Umbilical cord (tissue), 1 donor: ENCODE measurements at regions not wholly inside any gene's neighbourhood (a gene's known extent, or its start where the extent isn't known, plus 50 kb on each side); places are given as distances from the start of the nearest gene placed in this dataset.
"Not testable (repeated sequence)": the region's sequence is repeated elsewhere in the genome, so short reads cannot be mapped to it uniquely, and the experiment has no call there.

Experiments used
- DNase-seq: peaks from one replicate; pipeline ENCODE4 v3.0.0-alpha.2; 2015; ENCODE audit warnings: low spot score

- DNase-seq, result no peak
These were observed 933.5 kb upstream of the SOX9 start for GRCh38 chr17:71187145-71187878.

- peak; percentile 14 for DNase-seq
These were observed 931.9 kb upstream of the SOX9 start for GRCh38 chr17:71188811-71189492.

- no peak for DNase-seq
These were observed 931.4 kb upstream of the SOX9 start for GRCh38 chr17:71189493-71189831.

- no peak for DNase-seq
These were observed 928.7 kb upstream of the SOX9 start for GRCh38 chr17:71192039-71192555.

- DNase-seq, result no peak
These were observed 928.0 kb upstream of the SOX9 start for GRCh38 chr17:71192848-71193247.

- DNase-seq, result no peak
These were observed 920.2 kb upstream of the SOX9 start for GRCh38 chr17:71200597-71200996.

- DNase-seq, result no peak
These were observed 919.2 kb upstream of the SOX9 start for GRCh38 chr17:71201639-71202038.

- DNase-seq, result no peak
These were observed 918.4 kb upstream of the SOX9 start for GRCh38 chr17:71202449-71202848.

GRCh38 chr17:71203953-71204352 lies 916.9 kb upstream of the SOX9 start:
- no peak for DNase-seq

- DNase-seq, result not testable (repeated sequence)
These were observed 914.9 kb upstream of the SOX9 start for GRCh38 chr17:71205951-71206350.

- DNase-seq, result no peak
These were observed 912.6 kb upstream of the SOX9 start for GRCh38 chr17:71208111-71208704.

- DNase-seq, result no peak
These were observed 906.9 kb upstream of the SOX9 start for GRCh38 chr17:71213936-71214335.

GRCh38 chr17:71217769-71218168 lies 903.1 kb upstream of the SOX9 start:
- no peak for DNase-seq

- DNase-seq, result no peak
These were observed 895.8 kb upstream of the SOX9 start for GRCh38 chr17:71224824-71225575.

- peak; percentile 21 for DNase-seq
These were observed 893.0 kb upstream of the SOX9 start for GRCh38 chr17:71227841-71228240.

GRCh38 chr17:71229070-71229469 lies 891.8 kb upstream of the SOX9 start:
- peak; percentile 87 for DNase-seq

GRCh38 chr17:71232801-71233559 lies 887.8 kb upstream of the SOX9 start:
- DNase-seq, result no peak

GRCh38 chr17:71234349-71234748 lies 886.5 kb upstream of the SOX9 start:
- DNase-seq, result no peak

- DNase-seq, result peak; percentile 52
These were observed 882.8 kb upstream of the SOX9 start for GRCh38 chr17:71237903-71238538.

GRCh38 chr17:71247441-71248015 lies 873.3 kb upstream of the SOX9 start:
- DNase-seq, result no peak
